AG08396 (cell line): ENCODE measurements at regions not wholly inside any gene's neighbourhood (a gene's known extent, or its start where the extent isn't known, plus 50 kb on each side); places are given as distances from the start of the nearest gene placed in this dataset.
"Not testable (repeated sequence)": the region's sequence is repeated elsewhere in the genome, so short reads cannot be mapped to it uniquely, and the experiment has no call there.

ENCODE experiments used
- DNase-seq: peaks from one replicate; pipeline ENCODE4 v3.0.0; 2012; ENCODE audit warnings: low spot score, mixed read lengths

GRCh38 chr6:58351619-58352018 is 1034.2 kb downstream of the PRIM2 start:
- DNase-seq, result not testable (repeated sequence)

DNA sequence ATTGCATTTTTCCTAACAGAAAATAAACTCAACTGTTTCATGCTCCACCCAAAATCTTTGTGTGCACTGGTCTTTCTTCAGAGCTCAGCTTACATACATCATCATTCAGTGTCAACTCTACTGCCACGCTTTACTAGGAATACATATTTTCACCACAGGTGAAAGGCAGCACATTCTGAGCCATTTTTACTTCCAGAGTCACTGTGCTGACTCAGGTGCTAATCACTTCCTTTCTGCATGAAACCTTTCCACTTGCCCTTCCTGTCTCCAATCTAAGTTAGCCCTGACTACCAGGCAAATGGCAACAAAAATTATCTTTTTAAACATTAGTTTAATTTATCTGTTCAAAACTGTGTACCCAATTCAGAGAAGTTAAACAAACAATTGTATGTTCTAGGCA is 1041.0 kb downstream of the PRIM2 start:
- DNase-seq, result not testable (repeated sequence)

DNA sequence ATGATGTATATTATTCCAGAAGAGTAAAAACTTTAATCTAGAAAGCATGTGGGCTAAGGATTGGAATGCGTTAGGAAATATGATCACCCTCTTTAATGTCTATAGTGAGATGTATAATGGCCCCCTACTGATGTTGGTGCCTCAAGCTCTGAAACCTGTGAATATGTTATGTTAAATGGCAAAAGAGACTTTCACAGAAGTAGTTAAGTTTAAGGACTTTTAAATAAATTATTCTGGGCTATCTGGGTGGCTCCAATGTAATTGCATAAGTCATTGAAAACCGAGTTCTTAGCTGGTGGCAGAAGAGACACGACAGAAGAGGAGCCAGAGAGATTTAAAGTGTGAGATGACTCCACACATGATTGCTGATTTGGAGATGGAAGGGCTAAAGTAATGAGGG is 1048.4 kb downstream of the PRIM2 start:
- DNase-seq, result not testable (repeated sequence)

- not testable (repeated sequence) for DNase-seq
Measured at GRCh38 chr6:58406659-58407058, 1089.2 kb downstream of the PRIM2 start.

DNA sequence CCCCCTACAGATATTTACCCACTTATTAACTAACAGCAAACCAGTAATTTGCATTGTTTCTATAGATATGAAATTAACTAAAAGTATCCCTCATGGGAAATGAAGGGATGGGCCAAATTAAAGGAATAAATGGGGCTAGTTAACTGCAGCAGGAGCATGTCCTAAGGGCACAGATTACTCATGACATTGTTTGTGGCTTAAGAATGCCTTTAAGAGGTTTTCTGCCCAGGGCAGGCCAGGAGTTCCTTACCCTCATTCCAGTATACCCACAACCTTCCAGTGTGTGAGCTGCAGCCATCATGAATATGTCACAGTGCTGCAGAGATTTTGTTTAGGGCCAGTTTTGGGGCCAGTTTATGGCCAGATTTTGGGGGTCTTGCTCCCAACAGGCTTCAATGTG is 1101.9 kb downstream of the PRIM2 start:
- no peak for DNase-seq
